DMS153 (cell line): ENCODE measurements at regions not wholly inside any gene's neighbourhood (a gene's known extent, or its start where the extent isn't known, plus 50 kb on each side); places are given as distances from the start of the nearest gene placed in this dataset.
"Not testable (repeated sequence)": the region's sequence is repeated elsewhere in the genome, so short reads cannot be mapped to it uniquely, and the experiment has no call there.

Experiments
- DNase-seq: peaks from one replicate; lab custom pipeline; 2025; lab: John Stamatoyannopoulos, UW

DNA sequence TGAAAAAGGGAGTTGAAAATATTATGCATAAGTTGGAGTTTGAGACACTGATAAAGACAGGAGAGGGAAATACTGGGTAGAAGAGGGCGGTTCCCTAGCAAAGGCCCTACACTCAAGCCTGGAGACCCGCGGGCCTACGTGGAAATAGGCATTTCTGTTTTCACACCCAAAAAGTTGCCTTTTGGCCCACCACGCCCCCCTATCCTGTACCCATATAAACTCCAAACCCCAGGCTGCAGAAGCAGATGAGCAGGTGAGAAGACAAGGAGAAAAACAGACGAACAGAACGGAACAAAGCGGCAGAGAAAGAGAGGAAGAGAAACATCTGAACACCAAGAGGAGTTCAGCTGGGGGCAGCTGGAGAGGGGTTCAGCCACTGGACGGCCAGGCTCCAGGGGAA is 177.9 kb downstream of the GALC start:
- DNase-seq: no peak

DNA sequence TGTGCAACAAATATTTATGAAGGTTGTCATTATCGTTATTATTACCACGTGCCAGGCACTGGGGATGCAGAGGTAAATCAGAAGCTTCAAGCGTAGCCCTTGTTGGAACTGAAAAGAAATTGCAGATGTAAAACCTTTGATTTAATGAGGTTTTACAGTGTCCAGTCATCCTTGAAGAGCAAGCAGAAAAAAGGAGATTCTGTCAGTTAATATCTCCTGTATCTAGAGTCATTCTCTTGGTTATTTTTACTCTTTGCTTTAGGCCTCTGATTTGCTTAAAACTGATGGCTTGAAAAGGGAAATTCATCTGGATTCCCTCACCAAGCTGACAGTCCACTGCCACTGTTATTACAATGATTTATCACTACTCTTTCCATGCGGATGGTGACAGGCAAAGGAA is 179.3 kb downstream of the GALC start:
- DNase-seq: no peak

DNA sequence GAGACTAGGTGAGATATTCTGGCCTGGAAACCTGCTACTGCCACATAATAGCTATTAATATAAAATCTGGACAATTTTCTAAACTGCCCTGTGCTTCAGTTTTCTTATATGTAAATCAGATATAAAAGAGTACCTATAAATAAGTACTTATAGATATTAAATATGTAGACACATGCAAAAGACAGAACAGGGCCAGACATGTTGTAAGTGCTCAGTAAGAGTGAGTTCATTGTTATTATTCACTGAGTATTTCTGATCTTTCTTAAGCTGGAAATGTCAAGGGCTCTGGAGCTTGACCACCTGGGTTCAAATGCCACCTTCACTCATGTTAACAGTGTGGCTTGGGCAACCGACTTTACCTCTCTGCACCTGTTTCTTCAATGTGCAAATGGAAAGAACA is 179.8 kb downstream of the GALC start:
- no peak for DNase-seq

DNA sequence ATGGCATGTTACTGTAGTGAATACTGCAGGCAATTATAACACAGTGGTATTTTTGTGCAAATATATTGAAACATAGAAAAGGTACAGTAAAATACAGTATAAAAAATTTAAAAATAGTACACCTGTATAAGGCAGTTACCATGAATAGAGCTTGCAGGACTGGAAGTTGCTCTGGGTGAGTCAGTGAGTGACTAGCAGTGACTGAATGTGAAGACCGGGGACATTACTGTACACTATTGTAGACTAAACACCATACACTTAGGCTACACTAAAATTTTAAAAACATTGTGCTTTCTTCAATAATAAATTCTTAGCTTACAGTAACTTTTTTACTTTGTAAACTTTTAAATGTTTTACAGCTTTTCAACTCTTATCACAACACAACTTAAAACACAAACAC is 181.7 kb downstream of the GALC start:
- DNase-seq: no peak

DNA sequence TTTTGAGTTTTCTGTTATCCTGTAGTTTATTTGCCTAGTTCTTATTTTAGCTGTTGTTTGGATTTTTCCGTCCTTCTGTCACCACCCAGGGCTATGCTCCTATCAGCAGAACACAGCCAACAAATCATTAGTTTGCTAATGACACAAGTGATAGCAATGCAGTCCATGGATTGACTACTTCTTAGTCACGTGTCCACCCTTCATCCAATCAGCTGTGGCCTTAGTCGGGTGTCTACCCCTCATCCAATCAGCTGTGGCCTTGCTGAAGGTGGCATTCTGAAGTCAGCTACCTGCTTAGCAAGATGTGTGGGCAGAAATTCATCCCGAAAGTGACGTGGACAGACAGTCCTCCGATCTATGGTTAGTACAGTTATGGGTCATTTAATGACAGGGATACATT is 182.3 kb downstream of the GALC start:
- no peak for DNase-seq

DNA sequence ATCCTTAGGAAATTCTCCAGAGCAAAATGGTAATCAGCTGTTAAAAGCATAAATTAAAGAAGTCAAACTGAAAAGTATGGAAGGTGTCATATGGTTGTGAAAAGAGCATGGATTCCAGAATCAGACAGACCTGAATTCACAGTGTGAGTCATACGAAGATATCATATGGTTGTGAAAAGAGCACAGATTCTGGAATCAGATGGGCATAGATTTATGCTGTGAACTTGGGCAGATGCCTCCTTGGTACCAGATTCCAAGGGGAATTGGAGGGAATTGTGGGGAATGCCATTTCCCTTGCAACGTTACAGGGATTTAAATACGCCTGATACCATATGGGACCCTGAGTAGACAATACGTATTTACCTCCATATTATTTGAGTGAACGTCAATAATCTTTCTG is 183.7 kb downstream of the GALC start:
- no peak for DNase-seq

DNA sequence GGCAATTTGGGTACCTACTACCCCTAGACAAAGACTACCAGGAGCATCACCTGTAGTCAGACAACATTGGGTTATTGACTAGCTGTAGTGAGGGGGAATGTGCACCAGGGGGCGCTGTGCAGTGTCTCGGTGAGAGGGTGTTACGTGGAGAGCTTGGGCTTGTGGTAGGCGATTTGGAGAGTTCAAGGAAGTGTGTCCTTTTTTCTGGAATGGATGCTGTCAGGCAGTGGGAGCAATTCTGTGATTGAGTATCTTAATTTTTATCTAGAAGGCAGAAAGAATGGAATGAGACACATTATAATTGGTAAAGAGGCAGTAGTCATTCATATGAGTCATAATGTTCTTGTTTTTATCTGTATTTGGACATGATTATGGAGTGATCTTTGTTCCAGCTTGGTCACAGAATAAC is 187.7 kb downstream of the GALC start:
- peak; percentile 14 for DNase-seq

DNA sequence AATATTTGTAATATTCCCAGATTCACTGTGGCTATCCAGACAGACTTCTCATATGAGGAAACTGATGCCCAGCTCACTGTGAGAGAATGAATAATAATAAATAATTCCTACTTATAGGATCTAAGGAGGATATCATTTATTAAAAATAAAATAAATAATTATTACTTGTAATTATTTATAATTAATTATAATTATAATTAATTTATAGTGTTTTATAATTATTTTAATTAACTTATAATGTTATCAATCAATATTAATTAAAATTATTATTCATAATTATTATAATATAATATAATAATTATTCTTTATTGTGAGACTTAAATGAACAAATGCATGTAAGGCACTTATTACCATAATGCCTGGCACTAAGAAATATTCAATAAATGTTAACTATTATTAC is 192.8 kb downstream of the GALC start:
- DNase-seq: no peak

DNA sequence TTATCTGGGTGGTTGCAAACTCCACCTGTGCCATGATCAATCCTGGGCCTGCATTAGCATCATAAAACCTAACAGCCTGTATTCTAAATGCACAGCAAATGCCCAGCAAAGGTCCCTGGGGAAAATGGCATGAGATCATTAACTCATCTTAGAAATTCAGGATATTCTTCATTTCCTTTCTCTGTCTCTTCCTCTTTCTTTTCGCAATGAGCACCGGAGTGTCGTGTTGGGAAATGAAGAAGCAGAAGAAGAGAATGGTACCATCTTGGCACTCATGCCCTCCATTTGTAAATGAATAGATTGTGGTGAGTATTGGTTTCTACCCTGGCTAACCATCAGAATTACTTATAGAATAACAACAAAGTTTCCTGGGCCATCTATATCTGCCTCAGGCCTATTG is 193.6 kb downstream of the GALC start:
- no peak for DNase-seq

DNA sequence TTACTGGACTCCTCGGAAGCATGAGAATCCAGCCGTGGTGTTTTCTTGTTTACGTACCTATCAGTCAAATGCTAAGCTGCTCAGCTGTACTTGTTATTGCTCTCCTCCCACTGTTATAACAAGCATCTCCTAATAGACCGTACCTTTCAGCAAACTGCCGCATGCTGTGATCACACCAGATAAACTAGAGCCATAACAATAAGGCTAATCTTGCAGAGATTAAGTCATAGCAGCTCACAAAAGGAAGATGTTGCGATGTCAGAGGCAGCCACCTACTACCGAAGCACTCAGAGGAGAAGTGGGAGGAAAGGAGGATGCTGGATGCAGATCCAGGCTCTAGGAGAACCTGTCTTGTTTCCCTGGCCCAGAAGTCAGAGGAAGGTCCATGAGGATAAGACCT is 196.0 kb downstream of the GALC start:
- DNase-seq: no peak

DNA sequence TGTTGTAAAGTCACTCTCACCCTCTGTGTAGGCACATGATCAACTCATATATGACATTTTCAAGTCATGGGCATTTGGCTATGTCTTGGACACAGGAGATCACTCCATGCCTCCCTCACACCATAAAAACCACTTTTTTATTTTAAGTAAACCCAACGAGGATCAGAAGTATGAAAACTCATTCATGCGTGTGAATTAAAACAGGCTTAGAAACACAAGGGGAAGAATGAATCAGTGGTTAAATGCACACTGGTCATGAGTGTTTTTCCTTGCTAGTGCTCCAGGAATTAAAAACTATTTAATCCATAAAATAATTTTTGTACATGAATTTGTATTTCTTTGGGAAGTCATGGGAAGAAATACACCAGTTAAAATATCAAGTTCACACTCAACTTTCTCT is 198.4 kb downstream of the GALC start:
- DNase-seq: no peak

DNA sequence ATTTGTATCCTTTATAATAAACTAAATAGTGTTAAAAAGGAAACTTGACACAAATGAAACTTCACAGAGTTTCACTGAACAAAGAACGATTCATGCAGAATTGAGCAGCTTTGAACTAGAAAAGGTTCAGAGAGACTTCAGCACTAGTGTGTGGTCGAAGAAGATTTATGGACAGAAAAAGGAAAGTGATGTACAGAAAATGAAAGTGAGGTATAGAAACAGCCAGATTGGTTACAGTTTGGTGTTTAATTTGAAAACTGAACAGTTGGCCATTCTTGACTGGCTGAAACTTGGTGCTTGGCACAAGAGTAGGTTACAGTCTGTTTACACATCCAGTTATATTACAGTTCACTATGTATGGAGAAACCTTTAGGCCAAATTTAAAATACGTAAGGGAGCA is 207.1 kb downstream of the GALC start:
- no peak for DNase-seq

DNA sequence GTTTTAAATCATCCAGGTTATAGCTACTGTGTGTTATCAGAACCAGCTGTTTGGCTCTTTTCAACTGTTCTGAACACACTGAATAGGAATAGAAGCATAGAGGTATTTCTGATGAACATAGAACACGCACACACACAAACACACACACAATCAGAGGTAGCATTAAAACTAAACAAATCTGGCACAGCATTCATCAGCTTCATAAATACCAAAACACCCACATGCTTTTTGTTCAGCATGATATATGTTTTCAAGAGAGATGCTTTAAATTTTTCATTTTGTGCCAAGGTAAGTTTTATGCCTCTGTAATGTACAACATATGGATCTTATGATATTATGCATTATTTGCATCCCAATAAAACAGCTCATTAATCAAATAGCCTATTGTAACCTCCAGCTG is 208.6 kb downstream of the GALC start:
- DNase-seq: no peak

DNA sequence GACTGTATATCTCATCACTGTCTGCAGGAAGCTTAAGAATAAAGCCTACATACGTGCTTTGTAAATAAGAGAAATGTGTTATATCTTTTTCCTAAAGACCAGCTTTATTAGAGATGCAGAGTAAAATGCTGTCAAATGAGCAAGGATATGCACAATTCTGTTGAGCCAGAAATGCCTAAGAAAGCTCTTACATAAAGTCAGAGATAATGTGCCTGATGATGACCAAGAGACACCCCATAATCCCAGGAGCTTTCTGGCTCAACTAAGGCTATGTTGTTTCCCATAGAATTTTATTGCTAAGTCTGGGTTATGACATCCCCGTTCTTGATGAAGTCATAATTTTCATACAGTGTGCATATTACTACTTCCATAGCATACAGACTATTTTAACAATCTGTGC is 209.9 kb downstream of the GALC start:
- DNase-seq: no peak

DNA sequence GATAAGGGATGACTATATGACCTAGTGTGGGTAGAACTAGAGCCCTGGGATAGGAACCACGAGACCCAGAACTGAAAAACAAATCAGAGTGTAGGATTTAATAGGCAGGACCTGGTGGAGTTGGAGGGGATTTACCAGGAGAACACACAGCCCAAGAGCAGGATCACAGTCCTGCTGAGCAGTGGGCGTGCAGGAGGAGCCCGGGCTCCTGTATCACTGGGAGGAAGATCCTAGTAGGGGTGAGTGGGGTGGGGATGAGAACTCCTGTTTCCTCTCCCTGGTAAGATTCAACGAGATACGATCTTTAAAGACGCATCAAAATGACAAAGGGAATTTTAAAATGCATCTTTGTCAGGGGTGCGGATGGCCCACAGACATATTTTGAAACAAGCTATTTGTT is 220.1 kb downstream of the GALC start:
- no peak for DNase-seq

DNA sequence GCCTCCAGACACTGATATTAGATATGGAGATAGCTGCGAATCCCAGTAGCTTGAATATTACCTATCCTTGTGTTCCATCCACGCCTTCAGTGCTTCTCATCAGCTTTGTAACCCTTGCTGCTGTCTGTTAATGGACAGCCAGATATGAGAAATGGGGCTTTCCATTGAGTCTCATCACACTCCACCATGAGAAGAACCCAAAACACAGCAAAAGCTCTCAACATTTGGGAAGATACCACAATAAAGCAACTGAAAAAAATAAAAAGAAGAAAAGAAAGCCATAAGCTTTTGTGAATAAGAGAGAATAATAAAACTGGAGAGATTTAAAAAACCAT is 225.4 kb downstream of the GALC start:
- DNase-seq: no peak

DNA sequence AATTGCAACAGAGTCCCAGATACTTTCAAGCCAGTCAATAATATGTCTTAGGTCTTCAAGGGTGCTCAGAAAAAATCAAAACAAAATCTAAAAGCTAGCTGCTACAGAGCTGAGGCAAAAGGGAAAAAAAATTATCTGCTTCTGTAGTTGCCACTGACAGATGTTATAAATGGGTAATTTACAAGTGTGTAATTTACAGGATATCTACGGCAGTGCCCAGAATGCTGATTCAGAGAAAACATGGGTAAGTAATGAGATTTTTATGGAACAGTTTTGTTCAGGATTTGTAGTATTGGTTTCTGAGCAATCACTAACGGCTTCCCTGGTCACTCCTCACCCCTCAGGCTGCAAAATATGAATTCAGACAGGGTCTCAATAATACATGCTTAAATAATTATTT is 234.1 kb downstream of the GALC start:
- no peak for DNase-seq

DNA sequence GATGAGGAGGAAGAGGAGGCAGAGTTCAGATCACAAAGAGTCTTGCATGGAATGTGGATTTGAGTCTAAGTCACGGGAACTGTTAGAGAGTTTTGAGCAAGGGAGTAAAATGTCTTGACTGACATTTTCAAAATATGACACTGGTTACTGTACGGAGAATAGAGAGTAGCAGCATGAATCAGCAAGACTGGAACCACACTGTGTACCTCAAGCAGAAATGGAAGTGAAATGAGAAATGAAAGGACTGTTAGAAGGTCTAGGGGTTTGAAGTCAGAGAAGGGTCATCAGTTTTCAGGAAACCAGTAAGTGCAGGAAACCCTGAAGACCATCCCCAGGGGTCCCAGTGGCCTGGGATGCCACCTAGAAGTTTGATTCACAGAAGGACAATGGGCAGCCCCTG is 236.3 kb downstream of the GALC start:
- DNase-seq: no peak

DNA sequence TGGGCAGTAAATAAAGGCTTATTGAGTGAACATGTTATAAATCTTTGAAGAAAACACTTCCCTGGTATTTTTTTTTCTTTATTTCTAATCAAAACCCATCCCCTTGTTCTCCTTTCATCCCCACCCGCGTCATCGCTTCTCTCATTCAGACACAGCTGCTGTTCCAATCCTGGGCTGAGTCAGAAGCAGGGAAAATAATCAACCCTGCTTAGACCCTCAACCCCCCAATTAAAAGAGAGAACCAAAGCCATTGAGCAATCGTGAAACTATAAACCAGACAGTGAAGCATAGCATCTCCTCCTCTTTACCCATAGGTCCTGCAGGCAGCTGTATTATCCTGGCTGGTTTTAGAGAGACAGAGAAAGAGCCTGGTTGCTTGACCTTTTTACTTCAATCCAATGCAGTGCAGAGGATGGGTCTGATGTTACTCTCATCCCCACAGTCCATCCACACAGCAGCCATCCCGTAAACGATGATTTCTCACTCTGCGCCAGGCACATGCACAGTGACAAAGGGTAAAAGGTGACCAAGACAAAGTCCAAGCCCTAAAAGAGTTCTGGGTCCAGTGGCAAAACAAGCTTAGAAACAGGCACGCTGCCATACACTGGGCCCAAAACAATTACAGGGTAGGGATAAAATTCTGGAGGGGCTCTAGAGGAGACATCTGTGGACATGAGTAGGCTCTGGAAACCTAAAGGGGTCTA is 238.3 kb downstream of the GALC start:
- no peak for DNase-seq

DNA sequence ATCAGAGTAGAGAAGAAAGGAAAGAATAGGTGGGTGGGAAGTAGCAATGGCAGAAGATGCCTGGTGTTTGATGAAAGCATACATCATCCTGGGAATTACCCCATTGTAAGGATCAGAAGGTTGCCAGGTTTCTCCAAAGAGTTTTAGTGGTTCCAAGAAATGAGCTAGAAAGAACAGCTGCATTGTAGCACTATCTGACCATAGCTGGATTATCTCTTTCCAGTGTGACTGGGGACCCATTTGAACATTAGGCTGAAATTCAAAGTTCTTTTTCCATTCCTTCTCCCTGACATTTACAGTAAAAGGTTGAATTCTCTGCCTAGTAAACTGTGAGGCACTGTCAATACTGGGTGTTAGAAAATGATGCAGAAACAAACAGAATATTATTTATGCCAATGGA is 244.4 kb downstream of the GALC start:
- DNase-seq: no peak

DNA sequence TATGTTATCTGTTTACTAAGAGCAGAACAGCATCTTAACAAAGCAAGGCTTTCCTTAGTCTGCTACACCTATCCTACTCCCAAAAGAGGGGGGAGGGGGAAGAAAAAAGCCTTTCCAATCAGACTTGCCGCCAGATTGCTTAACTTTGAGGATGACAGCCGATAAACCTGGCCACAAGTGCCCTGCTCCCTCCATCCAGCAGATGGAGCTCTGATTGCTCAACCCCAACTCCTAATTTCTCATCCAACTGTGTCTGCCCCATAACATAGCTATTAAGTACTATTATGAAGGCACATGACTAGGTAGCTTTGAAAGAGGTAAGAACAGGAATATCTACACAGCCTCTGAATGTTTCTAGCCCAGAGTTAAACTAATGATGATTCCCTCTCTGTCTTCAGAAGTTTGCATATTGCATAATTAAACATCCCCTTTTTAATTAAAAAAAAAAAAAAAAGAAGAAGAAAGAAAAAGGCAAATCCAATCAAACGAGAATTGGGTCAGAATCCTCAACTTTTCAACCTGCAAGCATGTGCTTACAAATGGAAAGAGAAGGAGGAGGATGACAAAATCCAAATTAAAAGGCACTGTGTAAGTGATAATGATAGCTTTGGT is 247.4 kb downstream of the GALC start:
- no peak for DNase-seq

DNA sequence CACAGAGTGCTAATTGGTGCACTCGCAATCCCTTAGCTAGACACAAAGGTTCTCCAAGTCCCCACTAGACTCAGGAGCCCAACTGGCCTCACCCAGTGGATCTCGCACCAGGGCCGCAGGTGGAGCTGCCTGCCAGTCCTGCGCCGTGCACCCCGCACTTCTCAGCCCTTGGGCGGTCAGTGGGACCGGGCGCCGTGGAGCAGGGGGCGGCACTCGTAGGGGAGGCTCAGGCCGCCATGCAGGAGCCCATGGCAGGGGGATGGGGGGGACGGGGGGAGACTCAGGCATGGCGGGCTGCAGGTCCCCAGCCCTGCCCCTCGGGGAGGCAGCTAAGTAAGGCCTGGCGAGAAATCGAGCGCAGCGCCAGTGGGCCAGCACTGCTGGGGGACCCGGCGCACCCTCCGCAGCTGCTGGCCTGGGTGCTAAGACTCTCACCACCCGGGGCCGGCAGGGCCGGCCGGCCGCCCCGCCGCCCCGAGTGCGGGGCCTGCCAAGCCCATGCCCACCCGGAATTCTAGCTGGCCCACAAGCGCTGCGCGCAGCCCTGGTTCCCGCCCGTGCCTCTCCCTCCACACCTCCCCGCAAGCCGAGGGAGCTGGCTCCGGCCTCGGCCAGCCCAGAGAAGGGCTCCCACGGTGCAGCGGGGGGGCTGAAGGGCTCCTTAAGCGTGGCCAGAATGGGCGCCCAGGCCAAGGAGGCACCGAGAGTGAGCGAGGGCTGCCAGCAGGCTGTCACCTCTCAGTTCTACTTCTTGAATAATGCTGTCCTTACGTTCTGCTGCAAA is 258.2 kb downstream of the GALC start:
- not testable (repeated sequence) for DNase-seq

DNA sequence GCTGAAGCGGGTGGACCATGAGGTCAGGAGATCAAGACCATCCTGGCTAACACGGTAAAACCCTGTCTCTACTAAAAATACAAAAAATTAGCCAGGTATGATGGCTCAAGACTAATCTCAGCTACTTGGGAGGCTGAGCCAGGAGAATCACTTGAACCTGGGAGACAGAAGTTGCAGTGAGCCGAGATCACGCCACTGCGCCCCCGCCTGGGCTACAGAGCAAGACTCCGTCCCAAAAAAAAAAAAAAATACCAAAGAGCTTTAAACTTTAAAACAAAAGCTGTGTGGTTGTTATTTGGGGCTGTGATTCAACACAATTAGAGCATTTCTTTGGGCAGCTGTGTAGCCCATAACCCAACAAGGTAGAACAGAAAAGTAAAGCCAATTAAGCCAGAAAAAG is 259.9 kb downstream of the GALC start:
- DNase-seq: not testable (repeated sequence)

DNA sequence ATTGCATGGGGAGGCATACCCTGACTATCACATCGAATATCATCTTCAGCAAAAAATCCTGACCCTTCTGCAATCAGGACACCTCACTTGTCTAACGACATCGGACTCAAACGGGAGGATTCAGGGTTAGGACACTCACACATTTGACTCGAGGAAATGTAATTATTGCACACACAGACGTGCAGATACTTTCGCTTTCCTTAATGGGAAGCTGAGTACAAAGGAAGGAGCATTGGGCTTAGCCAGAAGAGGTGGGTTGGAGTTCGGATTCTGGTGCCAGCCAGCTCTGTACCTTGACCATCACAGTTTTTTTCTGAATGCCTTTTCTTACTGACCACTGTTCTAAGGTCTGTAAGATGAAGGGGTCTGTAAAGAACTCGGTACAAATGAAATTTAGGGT is 260.4 kb downstream of the GALC start:
- no peak for DNase-seq
